Right cardiac atrium (tissue), 5 donors: ENCODE measurements at regions not wholly inside any gene's neighbourhood (a gene's known extent, or its start where the extent isn't known, plus 50 kb on each side); places are given as distances from the start of the nearest gene placed in this dataset.

Source experiments
- ATAC-seq, 2 donors: fragments of 200-7000 bp; cut with Tn5 transposase; one replicate each; pipeline versions ENCODE4 v1.8.0 to v1.9.1; 2020; ENCODE audit warnings: moderate library complexity in 2 of 2, mild to moderate bottlenecking in 1 of 2
- DNase-seq, 3 donors: peaks; one replicate each; pipeline ENCODE4 v3.0.0-alpha.2; 2020
- H3K27ac ChIP-seq: one replicate; pipeline ENCODE4 v1.5.1; 2013; ENCODE audit warnings: mild to moderate bottlenecking, low read length, control low read depth, moderate library complexity
- H3K27me3 ChIP-seq: one replicate; pipeline ENCODE4 v1.6.1; 2013; ENCODE audit not compliant: control insufficient read depth, insufficient read depth
- H3K4me1 ChIP-seq: one replicate; pipeline ENCODE4 v1.6.1; 2013; ENCODE audit warnings: low read length; ENCODE audit not compliant: control insufficient read depth, insufficient read depth
- H3K4me3 ChIP-seq: one replicate; pipeline ENCODE4 v1.5.1; 2013; ENCODE audit warnings: low read length, control low read depth
- H3K9me3 ChIP-seq: one replicate; pipeline ENCODE4 v1.6.1; 2013; ENCODE audit warnings: low read length; ENCODE audit not compliant: control insufficient read depth
- WGBS: extraction: QIAGEN DNeasy Blood & Tissue Kit; methylation state at CpG from one replicate; pipeline ENCODE4 v1.1.7; 2013; 5-methylcytosine and 5-hydroxymethylcytosine counted together
- intact Hi-C, 4 donors: fragments of 100-400 bp; cut with DNase I; formaldehyde crosslinking; loops; one replicate each; pipeline versions ENCODE4 v1.11.0 to v1.14.0; 2022 to 2023
- donor health status: healthy with polysubstance abuse.
- donor health status: DM: no; HTN: yes; CAD: no.
- donor health status: DM: no; HTN: no; CAD: no.
- donor health status: DM: no; HTN: yes; CAD: no; lungs with severe emphysema.
- donor health status: DM: yes; HTN: yes; CAD: no.

DNA sequence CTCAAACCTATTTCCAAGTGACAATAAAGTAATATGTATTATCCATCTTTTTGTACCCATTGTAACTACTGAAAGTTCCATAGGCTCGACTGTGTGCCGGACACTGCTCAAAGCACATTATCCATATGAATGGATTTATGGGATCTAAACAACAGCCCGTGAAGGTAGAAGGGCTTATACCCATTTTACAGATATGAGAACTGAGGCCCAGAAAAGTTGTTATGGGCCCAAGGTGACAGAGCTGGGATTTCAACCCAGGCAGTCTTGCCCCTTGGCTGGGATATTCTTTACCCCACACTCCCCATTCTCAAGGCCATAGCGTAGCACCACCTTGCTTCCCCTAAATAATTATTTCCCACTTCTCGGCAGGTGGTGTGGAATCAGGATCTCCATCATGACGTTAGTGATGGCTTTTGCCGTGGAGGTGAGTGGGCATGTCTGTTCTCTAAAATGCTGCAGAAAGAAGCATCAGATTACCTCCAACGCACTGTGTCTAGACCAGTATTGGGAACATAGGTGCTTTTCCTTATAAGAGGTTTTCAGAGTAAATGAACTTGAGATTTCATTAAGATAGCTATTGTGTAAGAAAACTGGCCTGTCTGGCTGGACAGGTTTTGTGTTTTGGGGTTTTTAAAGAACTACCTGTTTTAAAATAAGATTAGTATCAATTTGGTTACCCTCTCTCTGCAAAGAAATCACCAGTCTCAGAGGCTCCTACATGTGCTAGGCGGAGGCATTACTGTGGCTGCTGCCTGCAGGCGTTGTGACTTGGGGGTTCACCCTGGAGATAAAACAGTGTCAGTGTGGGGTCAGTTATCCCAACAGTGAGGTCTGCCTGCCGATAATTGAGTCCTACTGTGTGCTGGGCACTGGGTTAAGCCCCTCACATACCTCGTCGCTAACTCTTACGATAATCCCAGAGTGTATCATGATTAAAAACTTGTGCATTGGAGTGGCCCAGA lies 85.1 kb upstream of the SDK1 start:
- 89% methylated on average over 14 of the region's 14 CpGs for WGBS
- Histone ChIP-seq H3K27me3 (no peaks in the 10 kb centered on the region), H3K9me3 (no peaks in the 10 kb centered on the region), H3K4me1 (no peaks in the 10 kb centered on the region), H3K4me3 (no peak overlapping the region), H3K27ac (no peak overlapping the region)
- ATAC-seq (no peak), DNase-seq (no peak)
- intact Hi-C loops = no loop called here

DNA sequence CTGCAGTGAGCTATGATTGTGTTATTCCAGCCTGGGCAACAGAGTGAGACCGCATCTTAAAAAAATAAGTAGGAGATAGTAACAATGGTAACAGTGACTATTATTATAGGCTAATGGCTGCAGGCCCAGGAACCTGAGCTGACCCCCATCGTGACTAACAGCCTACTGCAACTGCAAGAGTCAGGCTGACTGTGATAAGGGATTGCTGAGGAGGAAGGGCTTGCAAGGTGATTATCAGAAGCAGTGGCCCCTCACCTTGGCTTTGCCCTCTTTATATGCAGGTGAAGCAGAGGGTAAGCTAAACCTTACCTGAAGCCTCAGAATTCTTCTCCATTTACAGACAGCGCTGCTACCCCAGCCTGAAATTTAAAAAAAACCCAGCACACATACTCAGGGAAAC lies 83.9 kb upstream of the SDK1 start:
- WGBS = 48% methylated on average over 3 of the region's 3 CpGs
- H3K4me3 ChIP-seq = no peak overlapping the region
- H3K4me1 ChIP-seq = no peaks in the 10 kb centered on the region
- DNase-seq = peak; percentile 41 to 69 (median 64)
- intact Hi-C loops = no loop called here
- no peaks in the 10 kb centered on the region for H3K27me3 ChIP-seq
- H3K27ac ChIP-seq = peak overlapping the region; percentile 62
- peak; percentile 82 to 92 for ATAC-seq
- no peaks in the 10 kb centered on the region for H3K9me3 ChIP-seq

DNA sequence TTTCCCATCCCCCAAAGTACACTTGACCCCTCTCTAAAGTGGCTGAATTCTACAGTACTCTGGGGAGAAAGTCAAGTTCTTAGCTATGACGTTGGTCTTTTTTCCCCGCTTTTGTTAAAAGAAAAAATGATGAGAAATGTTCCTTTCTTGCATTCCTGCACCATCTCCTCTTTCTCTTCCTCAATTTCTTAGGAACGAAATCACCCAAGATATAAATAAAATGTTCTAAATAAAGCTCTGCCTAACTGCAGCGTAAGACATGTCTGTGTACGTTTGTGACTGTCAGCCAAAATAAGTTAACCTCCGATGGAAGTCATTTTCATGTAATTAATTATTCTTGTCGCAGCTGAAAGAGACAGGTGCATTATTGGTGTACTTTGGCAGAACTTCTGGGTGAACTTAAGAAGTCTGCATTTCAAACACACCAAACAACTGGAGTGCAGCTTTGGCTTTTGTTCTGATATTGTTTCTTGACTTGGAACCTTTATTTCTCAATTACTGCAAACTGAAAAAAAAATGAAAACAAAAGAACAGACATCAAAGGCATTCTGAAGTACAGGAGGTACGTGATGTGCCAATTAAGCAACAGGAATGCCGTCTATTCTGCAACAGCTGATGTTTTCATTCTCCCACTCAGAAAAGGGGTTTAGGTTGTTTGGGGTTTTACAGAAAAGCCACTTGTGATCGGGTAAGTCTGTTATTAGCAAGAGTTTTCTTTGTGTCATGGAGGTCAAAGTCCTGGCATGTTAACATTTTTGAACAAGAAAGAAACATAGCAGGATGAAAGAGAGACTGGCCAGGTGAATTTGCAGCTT lies 82.4 kb upstream of the SDK1 start:
- Histone ChIP-seq H3K27ac (no peak overlapping the region), H3K27me3 (no peaks in the 10 kb centered on the region), H3K4me1 (no peaks in the 10 kb centered on the region), H3K9me3 (no peaks in the 10 kb centered on the region), H3K4me3 (no peak overlapping the region)
- ATAC-seq (no peak), DNase-seq (no peak)
- intact Hi-C loops = no loop called here
- WGBS = 21% methylated on average over 10 of the region's 10 CpGs

DNA sequence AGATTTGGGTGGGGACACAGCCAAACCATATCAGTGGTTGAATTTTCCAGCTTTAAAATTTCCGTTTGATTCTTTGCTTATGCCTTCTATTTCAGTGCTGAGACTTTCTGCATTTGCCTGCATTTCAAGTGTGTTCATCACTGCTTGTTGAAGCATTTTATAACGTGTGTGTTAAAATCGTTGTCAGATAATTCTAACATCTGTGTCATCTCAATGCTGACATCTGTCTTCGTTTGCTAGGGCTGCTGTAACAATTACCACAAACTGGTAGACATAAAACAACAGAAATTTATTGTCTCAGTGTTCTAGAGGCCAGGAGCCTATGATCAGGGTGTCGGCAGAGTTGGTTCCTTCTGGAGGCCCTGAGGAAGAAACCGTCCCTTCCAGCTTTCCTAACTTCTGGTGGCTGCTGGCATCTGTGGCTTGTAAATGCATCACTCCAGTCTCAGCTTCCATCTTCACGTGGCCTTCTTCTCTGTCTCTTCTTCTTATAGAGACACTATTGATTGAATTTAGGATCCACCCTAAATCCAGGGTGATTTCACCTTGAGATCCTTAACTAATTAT lies 71.1 kb upstream of the SDK1 start:
- Histone ChIP-seq H3K4me3 (no peak overlapping the region), H3K9me3 (no peaks in the 10 kb centered on the region), H3K4me1 (no peaks in the 10 kb centered on the region), H3K27ac (no peak overlapping the region), H3K27me3 (no peaks in the 10 kb centered on the region)
- no peak for ATAC-seq
- 68% methylated on average over 7 of the region's 7 CpGs for WGBS
- intact Hi-C loops = no loop called here
- no peak for DNase-seq

DNA sequence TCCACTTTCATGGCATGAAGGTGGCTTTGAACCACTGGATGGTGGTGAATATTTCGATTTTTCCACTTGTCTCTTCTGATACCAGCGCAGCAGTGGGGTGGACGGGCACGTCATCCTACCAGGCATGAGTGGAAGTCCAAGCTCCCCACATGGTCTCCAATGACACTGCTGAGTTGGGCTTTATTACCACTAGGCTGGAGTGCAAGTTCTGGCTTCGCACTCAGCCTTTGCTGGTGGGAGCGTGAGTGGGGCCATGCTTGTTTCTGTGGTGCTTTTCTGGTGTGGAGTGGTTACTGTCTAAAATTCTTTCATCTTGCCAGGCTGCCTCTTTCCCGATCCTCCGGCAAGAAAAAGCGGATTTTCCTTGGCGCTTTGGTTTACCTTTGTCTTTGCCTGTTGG lies 70.1 kb upstream of the SDK1 start:
- no peak overlapping the region for H3K27ac ChIP-seq
- H3K4me1 ChIP-seq = no peaks in the 10 kb centered on the region
- ATAC-seq (no peak), DNase-seq (no peak)
- intact Hi-C loops = no loop called here
- H3K9me3 ChIP-seq = no peaks in the 10 kb centered on the region
- H3K27me3 ChIP-seq = no peaks in the 10 kb centered on the region
- H3K4me3 ChIP-seq = no peak overlapping the region
- 90% methylated on average over 10 of the region's 10 CpGs for WGBS

DNA sequence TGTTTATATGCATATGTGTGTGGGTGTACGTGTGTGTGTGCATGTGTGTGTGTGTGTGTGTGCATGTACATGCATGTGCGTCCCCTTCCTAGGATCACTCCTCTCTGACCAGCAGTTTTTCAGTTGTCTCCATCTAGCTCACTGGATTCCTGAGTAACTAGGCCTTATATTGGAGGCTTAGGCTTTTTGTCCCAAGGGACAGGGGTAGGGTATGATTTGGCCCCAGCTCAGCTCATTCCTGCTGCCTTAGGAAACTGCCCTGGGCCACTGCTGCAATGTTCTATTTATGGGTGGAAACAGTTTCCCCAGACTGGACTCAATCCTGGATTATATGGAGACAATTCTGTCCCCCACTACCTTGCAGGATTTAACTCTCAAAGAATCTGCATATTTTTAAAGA lies 68.8 kb upstream of the SDK1 start:
- peak in 1 of 2 donors; percentile 40 for ATAC-seq
- intact Hi-C loops = no loop called here
- no peaks in the 10 kb centered on the region for H3K27me3 ChIP-seq
- no peak overlapping the region for H3K27ac ChIP-seq
- no peaks in the 10 kb centered on the region for H3K9me3 ChIP-seq
- H3K4me1 ChIP-seq = no peaks in the 10 kb centered on the region
- 78% methylated on average over 2 of the region's 2 CpGs for WGBS
- H3K4me3 ChIP-seq = no peak overlapping the region
- no peak for DNase-seq

DNA sequence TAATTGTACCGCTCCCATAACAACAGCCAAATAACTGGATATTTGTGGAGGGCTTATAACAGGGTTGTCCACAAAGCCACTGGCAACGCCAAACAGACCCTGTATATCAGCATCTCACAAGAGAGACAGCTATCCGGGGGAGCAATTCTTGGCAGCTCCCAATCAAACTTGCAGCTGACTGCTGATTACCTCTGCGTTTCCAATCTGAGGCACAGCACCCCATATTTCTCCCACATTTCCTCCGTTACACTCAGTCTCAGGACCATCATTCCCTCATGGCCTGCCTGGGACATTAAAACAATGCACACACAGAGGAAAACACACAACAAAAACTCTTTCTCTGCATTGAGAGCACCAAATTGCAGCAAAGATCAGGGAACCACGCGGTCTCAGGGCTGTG lies 67.8 kb upstream of the SDK1 start:
- H3K27ac ChIP-seq = no peak overlapping the region
- intact Hi-C loops = no loop called here
- 54% methylated on average over 7 of the region's 7 CpGs for WGBS
- no peaks in the 10 kb centered on the region for H3K27me3 ChIP-seq
- ATAC-seq (no peak), DNase-seq (no peak)
- no peak overlapping the region for H3K4me3 ChIP-seq
- H3K9me3 ChIP-seq = no peaks in the 10 kb centered on the region
- H3K4me1 ChIP-seq = no peaks in the 10 kb centered on the region

DNA sequence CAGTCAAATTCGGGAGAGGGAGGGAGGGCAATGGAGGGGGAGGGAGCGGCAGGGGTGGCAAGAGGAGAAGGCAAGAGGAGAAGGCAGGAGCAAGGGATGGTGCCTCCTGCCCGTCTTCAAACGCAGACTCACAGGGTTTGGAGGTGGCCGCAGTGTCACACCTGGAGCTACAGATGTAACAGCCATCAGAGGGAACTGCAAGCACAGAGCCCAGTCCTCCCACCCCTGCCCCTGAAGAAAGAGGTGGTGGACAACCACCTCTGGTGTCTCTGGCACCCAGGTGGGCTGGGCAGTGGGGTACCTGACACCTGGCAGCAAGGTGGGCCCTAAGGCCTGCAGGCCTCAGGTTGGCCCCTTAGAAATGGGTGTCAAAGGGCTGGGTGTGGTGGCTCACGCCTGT lies 67.0 kb upstream of the SDK1 start:
- no peak for DNase-seq
- Histone ChIP-seq H3K4me1 (no peaks in the 10 kb centered on the region), H3K27me3 (no peaks in the 10 kb centered on the region), H3K4me3 (no peak overlapping the region), H3K9me3 (no peaks in the 10 kb centered on the region), H3K27ac (no peak overlapping the region)
- intact Hi-C loops = no loop called here
- ATAC-seq = no peak
- WGBS = 81% methylated on average over 6 of the region's 6 CpGs

DNA sequence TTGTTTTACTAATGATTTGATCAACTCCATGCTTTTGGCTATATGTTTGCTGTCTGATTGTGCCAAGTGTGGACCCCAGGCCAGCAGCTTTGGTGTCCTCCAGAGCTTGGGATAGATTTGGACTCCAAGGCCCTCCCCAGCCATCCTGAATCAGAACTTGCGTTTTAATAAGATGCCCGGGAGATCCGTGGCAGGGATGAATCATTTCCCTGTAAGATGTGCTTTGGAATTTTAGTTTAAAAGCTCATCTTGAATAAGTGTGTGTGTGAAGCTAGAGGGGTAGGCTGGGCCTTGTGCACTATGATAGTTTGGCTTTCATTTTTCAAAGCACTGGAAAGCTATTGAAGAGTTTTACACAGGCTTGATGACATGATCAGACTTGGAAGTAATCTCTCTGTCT lies 66.2 kb upstream of the SDK1 start:
- Histone ChIP-seq H3K4me3 (no peak overlapping the region), H3K27ac (no peak overlapping the region), H3K27me3 (no peaks in the 10 kb centered on the region), H3K4me1 (no peaks in the 10 kb centered on the region), H3K9me3 (no peaks in the 10 kb centered on the region)
- intact Hi-C loops = no loop called here
- DNase-seq (no peak), ATAC-seq (no peak)
- WGBS = 94% methylated on average over 3 of the region's 3 CpGs

DNA sequence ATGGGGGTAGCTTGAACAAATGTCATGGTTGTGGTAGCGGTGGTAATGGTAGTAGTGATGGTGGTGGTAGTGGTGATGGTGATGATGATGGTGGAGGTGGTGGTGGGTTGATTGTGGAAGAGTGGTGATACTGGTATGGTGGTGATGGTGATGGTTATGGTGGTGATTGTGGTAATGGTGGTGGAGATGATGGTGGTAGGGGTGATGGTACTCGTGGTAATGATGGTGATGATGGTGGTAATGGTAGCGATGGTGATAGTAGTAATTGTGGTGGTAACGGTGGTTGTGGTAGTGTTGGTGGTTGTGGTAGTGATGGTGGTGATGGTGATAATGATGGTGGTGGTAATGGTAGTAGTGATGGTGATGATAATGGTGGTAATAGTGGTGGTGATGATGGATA lies 65.7 kb upstream of the SDK1 start:
- ATAC-seq = no peak
- Histone ChIP-seq H3K9me3 (no peaks in the 10 kb centered on the region), H3K4me1 (no peaks in the 10 kb centered on the region), H3K27me3 (no peaks in the 10 kb centered on the region), H3K27ac (no peak overlapping the region), H3K4me3 (no peak overlapping the region)
- intact Hi-C loops = no loop called here
- WGBS = 89% methylated on average over 4 of the region's 4 CpGs
- DNase-seq = no peak

DNA sequence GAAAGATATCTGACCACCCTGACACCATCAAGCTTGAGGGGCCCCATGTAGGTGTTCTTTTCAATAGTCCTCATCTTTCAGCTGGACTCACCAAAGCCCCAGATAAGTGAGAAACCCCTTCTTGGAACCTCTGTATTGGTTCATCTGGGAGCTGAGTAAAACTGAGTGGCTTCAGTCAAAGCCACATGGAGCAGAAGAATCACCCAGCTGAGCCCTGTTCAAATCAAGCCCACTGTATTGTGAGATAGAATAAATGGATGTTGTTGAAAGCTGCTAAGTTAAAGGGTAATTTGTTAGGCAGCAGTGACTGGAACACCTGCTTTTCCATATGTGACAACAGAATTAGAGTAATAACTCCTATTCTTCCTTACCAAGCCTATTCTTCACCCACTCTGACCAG lies 64.8 kb upstream of the SDK1 start:
- DNase-seq = no peak
- intact Hi-C loops = no loop called here
- H3K4me3 ChIP-seq = no peak overlapping the region
- H3K9me3 ChIP-seq = no peaks in the 10 kb centered on the region
- H3K27ac ChIP-seq = no peak overlapping the region
- H3K27me3 ChIP-seq = no peaks in the 10 kb centered on the region
- ATAC-seq = no peak
- H3K4me1 ChIP-seq = no peaks in the 10 kb centered on the region
